ENCODE measurements at regions not wholly inside any gene's neighbourhood (a gene's known extent, or its start where the extent isn't known, plus 50 kb on each side); places are given as distances from the start of the nearest gene placed in this dataset.

DNA sequence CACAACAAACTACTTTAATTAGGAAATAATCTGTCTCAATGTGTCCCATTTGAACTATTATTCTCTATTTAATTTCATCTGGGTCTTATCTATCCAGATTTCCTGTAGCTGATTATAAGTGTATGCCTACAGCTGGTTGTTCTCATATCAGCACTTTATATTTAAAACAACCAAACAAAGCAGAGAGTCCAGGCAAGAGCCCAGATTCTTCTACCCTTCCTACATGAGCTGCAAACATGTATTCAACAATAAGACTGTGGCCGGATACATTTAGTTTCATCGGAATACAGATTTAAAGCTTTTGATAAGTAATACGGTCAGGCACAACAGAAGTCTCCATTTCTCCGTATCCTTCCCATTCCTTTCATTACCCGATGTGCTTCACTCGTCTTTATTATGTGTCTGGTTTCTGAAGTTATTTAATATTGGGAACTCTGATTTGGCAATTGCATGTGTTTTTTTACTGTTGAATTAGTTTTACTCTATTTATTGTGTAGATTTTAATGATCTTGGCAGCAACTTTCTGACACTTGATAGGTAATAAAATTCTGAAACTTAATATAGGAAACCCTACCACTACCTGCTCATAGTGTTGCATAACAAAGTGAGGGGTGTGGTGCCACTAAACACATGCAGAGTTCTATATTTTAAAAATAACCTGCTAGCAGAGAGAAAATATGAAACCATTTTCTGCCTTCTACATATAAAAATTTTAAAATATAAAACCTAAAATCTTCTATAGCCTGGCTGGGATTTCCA, 653.5 kb upstream of the PTCHD4 start:
- ATAC-seq = no peak

More for the DNA sequence above, 653.5 kb upstream of the PTCHD4 start:
- no peaks in the 10 kb centered on the region for H3K36me3 ChIP-seq (ENCODE audit: control insufficient read depth in 1 of 2, insufficient read depth in 2 of 2, low read length in 2 of 2)
- H3K9me2 ChIP-seq (ENCODE audit: insufficient read depth) = no peaks in the 10 kb centered on the region
- no peaks in the 10 kb centered on the region for H3K9me3 ChIP-seq (ENCODE audit: control insufficient read depth in 1 of 2, insufficient read depth in 1 of 2, low read depth in 1 of 2, low read length in 2 of 2)
- H3K79me2 ChIP-seq (ENCODE audit: insufficient read depth, low read length) = no peaks in the 10 kb centered on the region
- peak overlapping the region; percentile 84 for H2AFZ ChIP-seq (ENCODE audit: low read depth, low read length, poor library complexity, severe bottlenecking)
- no peak overlapping the region for H3K9ac ChIP-seq (ENCODE audit: low read length)
- no peak overlapping the region for H3K4me2 ChIP-seq (ENCODE audit: low read length)
- intact Hi-C loops (cut with micrococcal nuclease) = loop anchor here (1.0 to 5.0 kb wide), 3 partner anchors 658 to 976 kb away; no protein-coding TSS in a partner anchor
- no peaks in the 10 kb centered on the region for H4K20me1 ChIP-seq (ENCODE audit: insufficient read depth)
- TF ChIP-seq CEBPB (IDR thresholded peaks at IDR 0.05; ENCODE audit: low read depth) = no peak
- TF ChIP-seq, protein P1, sequence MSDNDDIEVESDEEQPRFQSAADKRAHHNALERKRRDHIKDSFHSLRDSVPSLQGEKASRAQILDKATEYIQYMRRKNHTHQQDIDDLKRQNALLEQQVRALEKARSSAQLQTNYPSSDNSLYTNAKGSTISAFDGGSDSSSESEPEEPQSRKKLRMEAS (IDR thresholded peaks at IDR 0.05) = no peak
- TF ChIP-seq SP1 (IDR thresholded peaks at IDR 0.05; ENCODE audit: low read depth) = no peak
- TF ChIP-seq, protein P2, sequence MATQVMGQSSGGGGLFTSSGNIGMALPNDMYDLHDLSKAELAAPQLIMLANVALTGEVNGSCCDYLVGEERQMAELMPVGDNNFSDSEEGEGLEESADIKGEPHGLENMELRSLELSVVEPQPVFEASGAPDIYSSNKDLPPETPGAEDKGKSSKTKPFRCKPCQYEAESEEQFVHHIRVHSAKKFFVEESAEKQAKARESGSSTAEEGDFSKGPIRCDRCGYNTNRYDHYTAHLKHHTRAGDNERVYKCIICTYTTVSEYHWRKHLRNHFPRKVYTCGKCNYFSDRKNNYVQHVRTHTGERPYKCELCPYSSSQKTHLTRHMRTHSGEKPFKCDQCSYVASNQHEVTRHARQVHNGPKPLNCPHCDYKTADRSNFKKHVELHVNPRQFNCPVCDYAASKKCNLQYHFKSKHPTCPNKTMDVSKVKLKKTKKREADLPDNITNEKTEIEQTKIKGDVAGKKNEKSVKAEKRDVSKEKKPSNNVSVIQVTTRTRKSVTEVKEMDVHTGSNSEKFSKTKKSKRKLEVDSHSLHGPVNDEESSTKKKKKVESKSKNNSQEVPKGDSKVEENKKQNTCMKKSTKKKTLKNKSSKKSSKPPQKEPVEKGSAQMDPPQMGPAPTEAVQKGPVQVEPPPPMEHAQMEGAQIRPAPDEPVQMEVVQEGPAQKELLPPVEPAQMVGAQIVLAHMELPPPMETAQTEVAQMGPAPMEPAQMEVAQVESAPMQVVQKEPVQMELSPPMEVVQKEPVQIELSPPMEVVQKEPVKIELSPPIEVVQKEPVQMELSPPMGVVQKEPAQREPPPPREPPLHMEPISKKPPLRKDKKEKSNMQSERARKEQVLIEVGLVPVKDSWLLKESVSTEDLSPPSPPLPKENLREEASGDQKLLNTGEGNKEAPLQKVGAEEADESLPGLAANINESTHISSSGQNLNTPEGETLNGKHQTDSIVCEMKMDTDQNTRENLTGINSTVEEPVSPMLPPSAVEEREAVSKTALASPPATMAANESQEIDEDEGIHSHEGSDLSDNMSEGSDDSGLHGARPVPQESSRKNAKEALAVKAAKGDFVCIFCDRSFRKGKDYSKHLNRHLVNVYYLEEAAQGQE (IDR thresholded peaks at IDR 0.05; ENCODE audit: low read depth) = no peak
- TF ChIP-seq, protein P3, sequence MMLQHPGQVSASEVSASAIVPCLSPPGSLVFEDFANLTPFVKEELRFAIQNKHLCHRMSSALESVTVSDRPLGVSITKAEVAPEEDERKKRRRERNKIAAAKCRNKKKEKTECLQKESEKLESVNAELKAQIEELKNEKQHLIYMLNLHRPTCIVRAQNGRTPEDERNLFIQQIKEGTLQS (IDR thresholded peaks at IDR 0.05) = no peak
- no peak for TF ChIP-seq RAD21 (IDR thresholded peaks at IDR 0.05; ENCODE audit: low read depth)
- TF ChIP-seq SIN3A (IDR thresholded peaks at IDR 0.05; ENCODE audit: low read depth) = no peak
- no peak for TF ChIP-seq POLR2AphosphoS5 (IDR thresholded peaks at IDR 0.05; ENCODE audit: low read depth, low read length)
- no peak for TF ChIP-seq EZH2 (IDR thresholded peaks at IDR 0.05)
- no peak for TF ChIP-seq TCF7L2 (IDR thresholded peaks at IDR 0.05; ENCODE audit: borderline replicate concordance, extremely low read depth, insufficient read depth, insufficient read length)
- TF ChIP-seq YY1 (IDR thresholded peaks at IDR 0.05; ENCODE audit: extremely low read depth, insufficient replicate concordance, low read depth, low read length) = no peak
- no peak for TF ChIP-seq ZFX (IDR thresholded peaks at IDR 0.05)
- TF ChIP-seq POLR2A (IDR thresholded peaks at IDR 0.05; ENCODE audit: borderline replicate concordance, extremely low read depth, insufficient read depth, insufficient read length) = no peak
- no peak for TF ChIP-seq ELF1 (IDR thresholded peaks at IDR 0.05; ENCODE audit: borderline replicate concordance, low read depth)
- no peak for TF ChIP-seq JUND (IDR thresholded peaks at IDR 0.05)
- no peak for TF ChIP-seq EZH2phosphoT487 (IDR thresholded peaks at IDR 0.05; ENCODE audit: borderline replicate concordance)
- no peak for TF ChIP-seq SRF (IDR thresholded peaks at IDR 0.05; ENCODE audit: low read depth)
- H3K27me3 ChIP-seq (ENCODE audit: insufficient read depth, low read length) = no peaks in the 10 kb centered on the region
- RAD21 ChIA-PET (ENCODE audit: low non-redundant PET in 1 of 2, low total read pairs in 2 of 2, uncharacterized antibody in 2 of 2, unreplicated experiment in 2 of 2) = interaction anchor here (1.3 to 1.6 kb wide), 4 partner anchors 288 to 1133 kb away, joined by 3 to 8 read pairs (median 6); no protein-coding TSS in a partner anchor
- CTCF ChIA-PET = interaction anchor here (0.6 to 2.1 kb wide), 7 partner anchors 10 to 976 kb away, joined by 3 to 27 read pairs (median 5); no protein-coding TSS in a partner anchor
- no peak for DNase-seq (ENCODE audit: low read depth, low spot score)
- no TSS peak for BruUV-seq (replicated peaks)
- H3K27ac ChIP-seq (ENCODE audit: low read depth, low read length) = no peak overlapping the region
- H3K4me3 ChIP-seq (replicated peaks in 1 of 2; ENCODE audit: low read depth in 1 of 2, low read length in 2 of 2) = no peak overlapping the region
- POLR2A ChIA-PET = no interaction called here
- peaks cover 5 to 22% of the 10 kb centered on the region in 2 experiments; a peak in 3 of 4 replicates for H3K4me1 ChIP-seq (ENCODE audit: control insufficient read depth in 1 of 2, insufficient read depth in 2 of 2, low read length in 2 of 2)
